ENCODE measurements at regions not wholly inside any gene's neighbourhood (a gene's known extent, or its start where the extent isn't known, plus 50 kb on each side); places are given as distances from the start of the nearest gene placed in this dataset.

- Mint-ChIP-seq H3K4me3 (no peak overlapping the region), H3K4me1 (no peaks in the 10 kb centered on the region), H3K36me3 (peaks cover 2% of the 10 kb centered on the region), H3K27me3 (ENCODE audit: low read depth) (no peaks in the 10 kb centered on the region), H3K27ac (no peak overlapping the region), H3K9me3 (peaks cover 51% of the 10 kb centered on the region)
- no peak for DNase-seq (ENCODE audit: low spot score in 2 of 2, unreplicated experiment in 2 of 2)
- no peak for TF ChIP-seq CTCF (IDR thresholded peaks at IDR 0.05; ENCODE audit: unreplicated experiment)
Measured at GRCh38 chr5:162624110-162624509, 556.5 kb downstream of the GABRG2 start.

DNA sequence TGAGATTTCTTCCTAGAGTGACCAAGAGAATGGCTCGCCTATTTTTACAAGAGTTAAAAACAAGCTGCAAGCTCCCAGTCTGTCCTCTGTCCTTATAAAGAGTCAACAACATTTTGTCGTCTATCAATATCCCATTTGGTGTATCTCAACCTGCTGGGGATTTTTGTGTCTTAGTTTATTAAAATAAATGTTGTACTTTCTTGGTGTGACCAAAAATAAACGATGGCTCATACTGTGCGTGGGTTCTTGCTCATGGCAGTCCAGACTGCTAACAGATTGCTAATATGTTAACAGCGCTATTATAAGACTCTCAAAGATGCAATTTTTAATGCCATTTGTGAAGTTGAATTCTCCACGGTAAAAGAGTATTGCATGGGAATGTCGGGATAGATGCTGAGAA, 569.9 kb downstream of the GABRG2 start:
- H3K27me3 Mint-ChIP-seq (ENCODE audit: low read depth): no peaks in the 10 kb centered on the region
- H3K36me3 Mint-ChIP-seq: no peaks in the 10 kb centered on the region
- H3K4me3 Mint-ChIP-seq: no peak overlapping the region
- no peak for DNase-seq (ENCODE audit: low spot score in 2 of 2, unreplicated experiment in 2 of 2)
- peaks cover 31% of the 10 kb centered on the region for H3K9me3 Mint-ChIP-seq
- H3K27ac Mint-ChIP-seq: no peak overlapping the region
- no peaks in the 10 kb centered on the region for H3K4me1 Mint-ChIP-seq
- TF ChIP-seq CTCF (IDR thresholded peaks at IDR 0.05; ENCODE audit: unreplicated experiment): no peak

GRCh38 chr5:162638849-162639248, 571.3 kb downstream of the GABRG2 start:
- no peaks in the 10 kb centered on the region for H3K36me3 Mint-ChIP-seq
- H3K27ac Mint-ChIP-seq: no peak overlapping the region
- peaks cover 18% of the 10 kb centered on the region for H3K9me3 Mint-ChIP-seq
- no peak overlapping the region for H3K4me3 Mint-ChIP-seq
- H3K4me1 Mint-ChIP-seq: no peaks in the 10 kb centered on the region
- no peak for DNase-seq (ENCODE audit: low spot score in 2 of 2, unreplicated experiment in 2 of 2)
- no peak for TF ChIP-seq CTCF (IDR thresholded peaks at IDR 0.05; ENCODE audit: unreplicated experiment)
- H3K27me3 Mint-ChIP-seq (ENCODE audit: low read depth): no peaks in the 10 kb centered on the region

- Mint-ChIP-seq H3K4me3 (no peak overlapping the region), H3K27me3 (ENCODE audit: low read depth) (no peaks in the 10 kb centered on the region), H3K4me1 (no peaks in the 10 kb centered on the region), H3K36me3 (no peaks in the 10 kb centered on the region), H3K27ac (no peak overlapping the region), H3K9me3 (peaks cover 5% of the 10 kb centered on the region)
- DNase-seq (ENCODE audit: low spot score in 2 of 2, unreplicated experiment in 2 of 2): no peak
- no peak for TF ChIP-seq CTCF (IDR thresholded peaks at IDR 0.05; ENCODE audit: unreplicated experiment)
Measured at GRCh38 chr5:162641142-162641813, 573.7 kb downstream of the GABRG2 start.

- no peak overlapping the region for H3K27ac Mint-ChIP-seq
- no peaks in the 10 kb centered on the region for H3K4me1 Mint-ChIP-seq
- TF ChIP-seq CTCF (IDR thresholded peaks at IDR 0.05; ENCODE audit: unreplicated experiment): no peak
- DNase-seq (ENCODE audit: low spot score in 2 of 2, unreplicated experiment in 2 of 2): no peak
- no peaks in the 10 kb centered on the region for H3K27me3 Mint-ChIP-seq (ENCODE audit: low read depth)
- H3K9me3 Mint-ChIP-seq: peaks cover 30% of the 10 kb centered on the region
- no peak overlapping the region for H3K4me3 Mint-ChIP-seq
- H3K36me3 Mint-ChIP-seq: no peaks in the 10 kb centered on the region
Measured at GRCh38 chr5:162654661-162655405, 587.3 kb downstream of the GABRG2 start.
